ENCODE measurements at regions not wholly inside any gene's neighbourhood (a gene's known extent, or its start where the extent isn't known, plus 50 kb on each side); places are given as distances from the start of the nearest gene placed in this dataset.

DNA sequence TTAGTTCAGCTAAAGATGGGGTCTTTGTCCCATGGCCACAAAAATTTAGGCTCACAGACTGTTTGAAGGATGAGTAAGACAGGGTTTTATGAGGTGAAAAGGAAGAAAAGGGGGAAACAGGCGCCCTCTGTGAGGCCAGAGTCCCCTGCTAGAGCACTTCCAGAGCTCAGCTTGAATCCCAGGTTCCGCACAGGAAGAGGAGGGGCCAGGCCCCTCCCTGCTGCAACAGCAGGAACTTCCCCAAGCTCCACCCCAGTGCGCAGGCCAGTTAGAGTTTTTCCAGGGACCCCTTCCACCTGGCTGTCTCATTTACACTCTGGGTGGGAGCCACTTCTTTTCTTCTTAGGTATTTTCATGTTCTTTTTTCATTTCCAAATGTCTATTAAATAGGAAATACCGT lies 480.8 kb downstream of the PSAT1 start:
- H3K9ac ChIP-seq (ENCODE audit: low read length) = no peak overlapping the region
- no peaks in the 10 kb centered on the region for H3K36me3 ChIP-seq (replicated peaks; ENCODE audit: low read depth, low read length)
- no peak for TF ChIP-seq EZH2phosphoT487 (IDR thresholded peaks at IDR 0.05; ENCODE audit: low read depth)
- TF ChIP-seq, protein P1, sequence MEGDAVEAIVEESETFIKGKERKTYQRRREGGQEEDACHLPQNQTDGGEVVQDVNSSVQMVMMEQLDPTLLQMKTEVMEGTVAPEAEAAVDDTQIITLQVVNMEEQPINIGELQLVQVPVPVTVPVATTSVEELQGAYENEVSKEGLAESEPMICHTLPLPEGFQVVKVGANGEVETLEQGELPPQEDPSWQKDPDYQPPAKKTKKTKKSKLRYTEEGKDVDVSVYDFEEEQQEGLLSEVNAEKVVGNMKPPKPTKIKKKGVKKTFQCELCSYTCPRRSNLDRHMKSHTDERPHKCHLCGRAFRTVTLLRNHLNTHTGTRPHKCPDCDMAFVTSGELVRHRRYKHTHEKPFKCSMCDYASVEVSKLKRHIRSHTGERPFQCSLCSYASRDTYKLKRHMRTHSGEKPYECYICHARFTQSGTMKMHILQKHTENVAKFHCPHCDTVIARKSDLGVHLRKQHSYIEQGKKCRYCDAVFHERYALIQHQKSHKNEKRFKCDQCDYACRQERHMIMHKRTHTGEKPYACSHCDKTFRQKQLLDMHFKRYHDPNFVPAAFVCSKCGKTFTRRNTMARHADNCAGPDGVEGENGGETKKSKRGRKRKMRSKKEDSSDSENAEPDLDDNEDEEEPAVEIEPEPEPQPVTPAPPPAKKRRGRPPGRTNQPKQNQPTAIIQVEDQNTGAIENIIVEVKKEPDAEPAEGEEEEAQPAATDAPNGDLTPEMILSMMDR (IDR thresholded peaks at IDR 0.05; ENCODE audit: low read depth, low read length) = no peak
- no peaks in the 10 kb centered on the region for H3K79me2 ChIP-seq (ENCODE audit: low read length)
- no peak overlapping the region for H3K4me2 ChIP-seq (ENCODE audit: low read length)
- no peak overlapping the region for H3K4me3 ChIP-seq (ENCODE audit: low read length)
- H3K9me3 ChIP-seq (ENCODE audit: insufficient read depth, low read length) = no peaks in the 10 kb centered on the region
- H3K27ac ChIP-seq (ENCODE audit: low read length) = no peak overlapping the region
- no peaks in the 10 kb centered on the region for H4K20me1 ChIP-seq (ENCODE audit: insufficient read depth, low read length)
- H3K27me3 ChIP-seq (ENCODE audit: low read depth, low read length) = peaks cover 7% of the 10 kb centered on the region; the same call in 1 of the 2 replicates
- H3K4me1 ChIP-seq (ENCODE audit: low read length) = no peaks in the 10 kb centered on the region; the same call in 1 of the 2 replicates
- H2AFZ ChIP-seq (ENCODE audit: low read depth, low read length) = no peak overlapping the region

DNA sequence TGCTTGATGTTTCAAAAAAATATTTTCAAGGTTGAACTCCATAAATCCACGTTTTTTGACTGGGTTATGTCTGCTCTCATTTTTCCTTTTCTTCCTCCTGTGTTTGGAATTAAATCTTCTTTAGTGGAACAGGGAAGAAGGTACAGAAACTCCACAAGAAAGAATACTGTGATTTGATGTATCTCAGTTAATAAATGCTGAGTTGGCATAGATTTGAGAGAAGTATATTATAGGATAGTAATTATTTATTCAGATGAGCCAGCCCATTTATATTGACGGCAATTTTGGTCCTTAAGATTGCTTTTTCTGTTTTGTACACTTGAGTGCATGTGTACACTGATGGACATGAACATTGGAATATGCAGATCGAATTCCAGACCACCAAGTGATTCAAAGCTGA lies 481.4 kb downstream of the PSAT1 start:
- Histone ChIP-seq H3K4me1 (ENCODE audit: low read length) (no peaks in the 10 kb centered on the region; the same call in 1 of the 2 replicates), H2AFZ (ENCODE audit: low read depth, low read length) (no peak overlapping the region), H3K4me2 (ENCODE audit: low read length) (no peak overlapping the region)

GRCh38 chr9:78778861-78779374 lies 482.0 kb downstream of the PSAT1 start:
- no peaks in the 10 kb centered on the region for H4K20me1 ChIP-seq (ENCODE audit: insufficient read depth, low read length)
- no peak overlapping the region for H3K9ac ChIP-seq (ENCODE audit: low read length)
- H3K4me1 ChIP-seq (ENCODE audit: low read length) = no peaks in the 10 kb centered on the region; the same call in 1 of the 2 replicates
- no peak overlapping the region for H2AFZ ChIP-seq (ENCODE audit: low read depth, low read length)
- no peaks in the 10 kb centered on the region for H3K36me3 ChIP-seq (replicated peaks; ENCODE audit: low read depth, low read length)
- peaks cover 7% of the 10 kb centered on the region; the same call in 1 of the 2 replicates for H3K27me3 ChIP-seq (ENCODE audit: low read depth, low read length)
- no peak overlapping the region for H3K4me2 ChIP-seq (ENCODE audit: low read length)
- H3K27ac ChIP-seq (ENCODE audit: low read length) = no peak overlapping the region
- no peak overlapping the region for H3K4me3 ChIP-seq (ENCODE audit: low read length)
- H3K9me3 ChIP-seq (ENCODE audit: insufficient read depth, low read length) = no peaks in the 10 kb centered on the region
- TF ChIP-seq EZH2phosphoT487 (IDR thresholded peaks at IDR 0.05; ENCODE audit: low read depth) = no peak
- TF ChIP-seq, protein P1 (IDR thresholded peaks at IDR 0.05; ENCODE audit: low read depth, low read length) = no peak
- no peaks in the 10 kb centered on the region for H3K79me2 ChIP-seq (ENCODE audit: low read length)

More for the DNA sequence above, 481.4 kb downstream of the PSAT1 start:
- Histone ChIP-seq H3K4me3 (ENCODE audit: low read length) (no peak overlapping the region), H3K27ac (ENCODE audit: low read length) (no peak overlapping the region), H3K9me3 (ENCODE audit: insufficient read depth, low read length) (no peaks in the 10 kb centered on the region), H4K20me1 (ENCODE audit: insufficient read depth, low read length) (no peaks in the 10 kb centered on the region), H3K79me2 (ENCODE audit: low read length) (no peaks in the 10 kb centered on the region), H3K27me3 (ENCODE audit: low read depth, low read length) (peaks cover 7% of the 10 kb centered on the region; the same call in 1 of the 2 replicates), H3K36me3 (replicated peaks; ENCODE audit: low read depth, low read length) (no peaks in the 10 kb centered on the region), H3K9ac (ENCODE audit: low read length) (no peak overlapping the region)
- TF ChIP-seq, protein P1 (IDR thresholded peaks at IDR 0.05; ENCODE audit: low read depth, low read length) = no peak
- no peak for TF ChIP-seq EZH2phosphoT487 (IDR thresholded peaks at IDR 0.05; ENCODE audit: low read depth)

DNA sequence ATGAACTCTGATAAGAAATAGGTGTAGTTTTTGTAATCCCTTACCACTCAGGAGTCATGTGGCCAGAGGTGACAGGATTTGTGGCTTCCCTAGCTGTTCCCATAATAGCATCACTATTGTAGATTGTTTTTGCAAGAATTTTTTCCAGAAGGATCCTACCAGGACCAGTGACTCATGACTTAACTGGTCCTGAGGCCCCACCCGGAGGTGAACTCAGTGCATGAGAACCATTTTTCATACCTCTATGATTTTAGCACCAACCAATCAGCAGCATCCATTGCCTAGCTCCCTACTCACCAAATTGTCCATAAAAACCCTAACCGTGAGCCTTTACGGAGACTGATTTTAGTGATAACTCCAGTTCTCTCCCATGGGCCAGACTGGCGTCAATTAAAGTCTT lies 484.8 kb downstream of the PSAT1 start:
- Histone ChIP-seq H4K20me1 (ENCODE audit: insufficient read depth, low read length) (no peaks in the 10 kb centered on the region), H2AFZ (ENCODE audit: low read depth, low read length) (no peak overlapping the region), H3K4me2 (ENCODE audit: low read length) (no peak overlapping the region), H3K36me3 (replicated peaks; ENCODE audit: low read depth, low read length) (no peaks in the 10 kb centered on the region), H3K4me3 (ENCODE audit: low read length) (no peak overlapping the region), H3K9me3 (ENCODE audit: insufficient read depth, low read length) (no peaks in the 10 kb centered on the region), H3K27ac (ENCODE audit: low read length) (no peak overlapping the region), H3K4me1 (ENCODE audit: low read length) (no peaks in the 10 kb centered on the region), H3K27me3 (ENCODE audit: low read depth, low read length) (peaks cover 7% of the 10 kb centered on the region; the same call in 1 of the 2 replicates), H3K9ac (ENCODE audit: low read length) (no peak overlapping the region), H3K79me2 (ENCODE audit: low read length) (no peaks in the 10 kb centered on the region)
- TF ChIP-seq EZH2phosphoT487 (IDR thresholded peaks at IDR 0.05; ENCODE audit: low read depth) = no peak
- TF ChIP-seq, protein P1 (IDR thresholded peaks at IDR 0.05; ENCODE audit: low read depth, low read length) = peak; percentile 35
